GM21723 (cell line): ENCODE measurements at regions not wholly inside any gene's neighbourhood (a gene's known extent, or its start where the extent isn't known, plus 50 kb on each side); places are given as distances from the start of the nearest gene placed in this dataset.

Experiments
- ATAC-seq: cut with Tn5 transposase; IDR thresholded peaks from one replicate; pipeline ENCODE4 v1.9.1; 2021; ENCODE audit warnings: mild to moderate bottlenecking, moderate library complexity; ENCODE audit not compliant: unreplicated experiment

DNA sequence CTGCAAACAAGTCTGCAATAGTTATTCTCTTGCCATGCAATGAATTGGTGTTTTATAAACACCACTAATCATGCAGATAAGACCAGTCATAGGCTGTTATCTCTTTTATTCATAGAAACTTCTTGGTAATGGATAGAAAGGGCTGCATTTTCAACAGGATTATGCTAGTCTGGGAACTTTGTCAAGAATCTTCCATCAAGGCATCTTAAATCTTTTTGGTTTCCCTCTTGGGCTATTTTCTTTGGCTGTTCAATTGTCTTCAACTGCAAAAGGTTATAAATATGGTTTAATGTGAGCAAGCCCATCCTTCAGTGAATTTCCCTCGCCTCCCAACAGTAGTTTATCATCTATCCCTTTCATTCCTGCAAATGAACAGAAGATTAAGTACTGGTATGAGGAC is 59.0 kb upstream of the MINAR1 start:
- no peak for ATAC-seq

DNA sequence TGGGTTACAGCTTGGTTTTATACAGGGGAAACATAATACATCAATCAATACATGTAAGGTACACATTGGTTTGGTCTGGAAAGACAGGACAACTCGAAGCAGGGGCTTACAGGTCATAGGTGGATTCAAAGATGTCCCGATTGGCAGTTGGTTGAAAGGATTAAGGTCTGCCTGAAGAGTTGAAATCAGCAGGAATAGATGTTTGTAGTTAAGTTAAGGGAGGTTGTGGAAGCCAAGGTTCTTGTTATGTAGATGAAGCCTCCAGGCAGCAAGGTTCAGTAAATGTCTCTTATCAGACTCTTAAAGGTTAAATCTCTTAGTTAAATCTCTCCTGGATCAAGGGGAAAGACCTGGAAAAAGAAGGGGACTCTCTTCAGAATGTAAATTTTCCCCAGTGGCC is 58.4 kb upstream of the MINAR1 start:
- no peak for ATAC-seq

DNA sequence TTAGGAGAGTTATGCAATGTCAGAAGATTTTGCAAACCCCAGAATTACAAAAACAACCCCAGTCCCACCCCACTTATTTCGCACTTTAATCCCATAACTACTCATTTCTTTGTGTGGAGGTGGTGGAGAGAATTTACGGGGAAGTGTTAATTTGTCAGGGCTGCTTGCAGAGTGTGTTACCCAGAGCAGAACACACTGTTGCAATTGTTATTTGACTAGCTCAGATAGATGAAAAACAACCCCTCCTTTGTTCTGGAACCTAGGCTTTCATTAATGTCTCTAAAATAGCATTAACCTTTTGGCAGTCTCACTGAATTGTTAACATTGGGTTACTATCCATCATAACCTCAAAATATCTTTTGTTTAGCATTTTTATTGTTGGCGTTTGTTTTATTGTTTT is 55.8 kb upstream of the MINAR1 start:
- ATAC-seq: no peak

DNA sequence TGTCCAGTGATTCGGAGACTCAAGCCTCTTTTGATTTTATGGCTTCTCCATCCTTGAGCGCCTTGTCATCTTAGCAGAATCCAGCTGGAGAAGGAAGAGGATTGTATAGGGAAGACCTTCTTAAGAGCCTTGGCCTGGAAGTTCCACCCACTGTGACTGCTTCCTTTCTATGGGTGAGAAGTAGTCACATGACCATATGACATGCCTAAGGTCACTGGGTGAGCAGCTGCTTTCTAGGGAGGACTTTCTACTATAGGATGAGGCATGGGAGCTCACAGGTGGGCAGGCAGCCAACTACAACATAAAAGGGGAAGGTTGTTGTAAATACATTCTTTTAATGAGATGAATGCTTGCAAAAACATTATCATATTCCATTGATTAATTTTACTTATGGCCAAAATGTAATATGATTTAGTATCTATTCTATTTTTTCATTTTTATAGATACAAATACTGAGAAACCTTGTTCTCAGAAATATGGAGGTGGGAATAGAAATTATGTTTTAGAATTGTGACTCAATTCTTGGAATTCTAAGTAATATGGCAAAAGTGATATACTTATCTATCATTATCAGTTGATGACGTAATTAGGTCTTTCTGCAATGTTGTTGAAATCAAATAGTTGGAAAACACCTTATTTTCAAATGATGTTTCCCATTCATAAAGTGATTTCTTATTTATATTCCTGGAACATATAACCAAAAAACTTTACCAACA is 53.6 kb upstream of the MINAR1 start:
- ATAC-seq: no peak

DNA sequence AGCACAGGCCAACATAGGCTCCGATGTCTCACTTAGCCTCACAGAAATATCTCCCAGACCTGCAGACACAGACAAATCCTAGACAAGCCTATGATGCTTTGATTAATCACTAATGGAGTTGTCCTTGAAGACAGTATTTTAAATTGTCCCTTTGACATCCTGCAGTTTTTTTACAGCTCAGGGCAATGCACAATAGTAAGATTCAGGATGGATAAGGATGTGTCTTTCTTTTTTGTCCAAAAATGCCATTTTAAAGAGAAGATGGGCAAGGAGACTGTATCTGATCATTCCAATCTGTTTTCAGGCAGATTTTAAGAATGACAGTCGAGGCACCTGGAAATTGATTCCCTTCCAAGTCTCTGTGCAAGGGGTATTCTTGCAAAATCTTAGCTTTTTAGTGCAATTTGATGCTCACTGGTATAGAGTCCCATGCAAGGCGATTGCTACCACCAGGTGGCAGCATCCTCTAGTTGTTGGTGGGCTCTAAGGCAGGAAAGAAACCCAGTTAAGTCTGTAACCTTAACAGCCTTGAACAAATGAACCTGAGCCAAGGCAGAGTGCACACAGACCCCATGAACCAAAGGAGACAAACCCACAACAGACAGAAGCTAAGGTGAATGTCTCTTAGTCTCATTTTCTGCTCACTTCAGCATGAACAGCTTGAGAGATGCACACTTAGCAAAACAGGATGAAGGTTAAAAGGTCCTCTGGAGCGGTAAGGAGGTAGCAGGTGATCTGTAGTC is 51.2 kb upstream of the MINAR1 start:
- peak; percentile 82 for ATAC-seq

DNA sequence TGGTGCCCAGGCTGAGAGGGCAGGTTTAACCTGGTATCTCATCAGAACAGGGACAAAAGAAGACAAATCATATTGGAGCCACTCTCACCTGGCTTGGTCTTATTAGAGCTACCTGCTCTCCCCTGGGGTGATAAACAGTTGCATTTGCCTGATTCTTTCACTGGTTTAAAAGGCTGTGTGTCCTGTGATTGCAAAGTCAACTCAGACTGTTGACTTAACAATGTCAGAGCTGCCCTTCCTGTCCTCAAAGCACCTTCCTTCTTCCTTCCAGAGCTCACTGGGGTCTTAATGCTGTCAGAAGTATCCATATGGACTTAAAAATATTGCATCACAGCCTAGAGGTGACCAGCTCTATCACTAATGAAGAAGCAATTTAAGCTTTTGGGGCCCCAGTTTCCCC is 50.5 kb upstream of the MINAR1 start:
- ATAC-seq: no peak
